SK-N-SH (cell line): ENCODE measurements at regions not wholly inside any gene's neighbourhood (a gene's known extent, or its start where the extent isn't known, plus 50 kb on each side); places are given as distances from the start of the nearest gene placed in this dataset.

Source experiments
- CTCF ChIA-PET: fragments of 300-600, 350-600 bp; formaldehyde crosslinking; extraction: SDS; loops from one replicate; lab custom pipeline; 2021; lab: Yijun Ruan, JAX
- POLR2A ChIA-PET: fragments of 350-600 bp; sonication (Branson Sonifier 250); formaldehyde crosslinking; extraction: SDS; loops from one replicate; lab custom pipeline; 2020; ENCODE audit warnings: antibody characterized with exemption, inconsistent platforms; lab: Yijun Ruan, JAX
- DNase-seq: peaks from one replicate; pipeline ENCODE4 v3.0.0; 2012
- H2AFZ ChIP-seq: fragments of 200-600 bp; sonication (generic); 2 replicates; pipeline ENCODE4 v1.8.1; 2016; ENCODE audit warnings: antibody characterized with exemption, mild to moderate bottlenecking, low read depth
- H3F3A ChIP-seq: fragments of 200-600 bp; sonication (generic); replicated peaks from 2 replicates; pipeline ENCODE3; 2016; ENCODE audit warnings: antibody characterized with exemption, mild to moderate bottlenecking; ENCODE audit not compliant: insufficient read depth
- H3K27ac ChIP-seq, 2 experiments: fragments of 200-500 bp in 1 of 2; fragments of 200-600 bp in 1 of 2; sonication (Bioruptor generic) in 1 of 2; sonication (generic), shearing (Covaris generic) in 1 of 2; 2 replicates each; pipeline versions ENCODE4 v1.5.1 to v1.6.1; 2014 to 2016; ENCODE audit warnings: low read depth in 2 of 2, inconsistent platforms in 1 of 2, low read length in 1 of 2, mild to moderate bottlenecking in 1 of 2, mixed read lengths in 1 of 2
- H3K27me3 ChIP-seq: fragments of 200-600 bp; sonication (generic), shearing (Covaris generic); 2 replicates; pipeline ENCODE4 v1.6.1; 2016; ENCODE audit warnings: mixed run types; ENCODE audit not compliant: insufficient read depth
- H3K36me3 ChIP-seq, 2 experiments: fragments of 200-500 bp in 1 of 2; fragments of 200-600 bp in 1 of 2; sonication (Bioruptor generic) in 1 of 2; sonication (generic) in 1 of 2; replicated peaks in 1 of 2; 2 replicates each; pipeline versions ENCODE3 to v1.5.1; 2014 to 2016; ENCODE audit warnings: low read length in 1 of 2, mild to moderate bottlenecking in 1 of 2; ENCODE audit not compliant: insufficient read depth in 2 of 2, control insufficient read depth in 1 of 2
- H3K4me1 ChIP-seq, 2 experiments: fragments of 200-500 bp in 1 of 2; fragments of 200-600 bp in 1 of 2; sonication (Bioruptor generic) in 1 of 2; sonication (generic), shearing (Covaris generic) in 1 of 2; 2 replicates each; pipeline versions ENCODE4 v1.5.1 to v1.6.1; 2014 to 2016; ENCODE audit warnings: low read depth in 1 of 2, low read length in 1 of 2, mixed run types in 1 of 2; ENCODE audit not compliant: insufficient read depth in 2 of 2, control insufficient read depth in 1 of 2
- H3K4me2 ChIP-seq: fragments of 200-600 bp; sonication (generic), shearing (Covaris generic); 2 replicates; pipeline ENCODE4 v1.6.1; 2017; ENCODE audit warnings: mixed run types
- H3K4me3 ChIP-seq, 2 experiments: fragments of 200-500 bp in 1 of 2; fragments of 200-600 bp in 1 of 2; sonication (Bioruptor generic) in 1 of 2; sonication (generic), shearing (Covaris generic) in 1 of 2; 2 replicates each; pipeline versions ENCODE4 v1.5.1 to v1.8.1; 2014 to 2016; ENCODE audit warnings: low read depth in 2 of 2, inconsistent platforms in 1 of 2, low read length in 1 of 2, mild to moderate bottlenecking in 1 of 2, mixed read lengths in 1 of 2, moderate library complexity in 1 of 2
- H3K79me2 ChIP-seq: fragments of 200-600 bp; sonication (generic); 2 replicates; pipeline ENCODE4 v1.8.1; 2017; ENCODE audit warnings: mild to moderate bottlenecking; ENCODE audit not compliant: insufficient read depth
- H3K9ac ChIP-seq: fragments of 200-600 bp; sonication (generic); 2 replicates; pipeline ENCODE4 v1.6.1; 2017; ENCODE audit warnings: mixed run types
- H3K9me2 ChIP-seq: fragments of 200-600 bp; sonication (generic); 2 replicates; pipeline ENCODE4 v1.6.1; 2017; ENCODE audit warnings: mixed run types
- H3K9me3 ChIP-seq: fragments of 200-600 bp; sonication (generic); 2 replicates; pipeline ENCODE4 v1.6.1; 2017; ENCODE audit warnings: mixed run types, mild to moderate bottlenecking, moderate library complexity
- H4K20me1 ChIP-seq: fragments of 200-600 bp; sonication (generic); 2 replicates; pipeline ENCODE4 v1.6.1; 2017; ENCODE audit warnings: mild to moderate bottlenecking, mixed run types; ENCODE audit not compliant: insufficient read depth
- CHD2 ChIP-seq: fragments of 150-350 bp; IDR thresholded peaks from 2 replicates; pipeline ENCODE4 v1.6.1; 2018; ENCODE audit warnings: low read length; ENCODE audit not compliant: partially characterized antibody
- ELF1 ChIP-seq: IDR thresholded peaks from 2 replicates; pipeline ENCODE4 v1.4.0; 2012
- EP300 ChIP-seq, 2 experiments: IDR thresholded peaks; 2 replicates each; pipeline versions ENCODE4 v1.4.0 to v1.6.1; 2012; ENCODE audit warnings: borderline replicate concordance in 1 of 2, low read depth in 1 of 2, low read length in 1 of 2
- EZH2phosphoT487 ChIP-seq: fragments of 200-600 bp; sonication (generic); IDR thresholded peaks from 2 replicates; pipeline ENCODE4 v1.6.1; 2017; ENCODE audit warnings: low read depth, mixed run types, mild to moderate bottlenecking, antibody characterized with exemption, moderate library complexity, borderline replicate concordance
- FOSL2 ChIP-seq: IDR thresholded peaks from 2 replicates; pipeline ENCODE4 v1.4.0; 2012; ENCODE audit warnings: low read depth, mild to moderate bottlenecking, moderate library complexity, borderline replicate concordance
- FOXJ3 ChIP-seq: sonication (generic); formaldehyde crosslinking; IDR thresholded peaks from 2 replicates; pipeline ENCODE4 v1.5.1; 2020; ENCODE audit warnings: mild to moderate bottlenecking, missing genetic modification reagents
- FOXM1 ChIP-seq: IDR thresholded peaks from 2 replicates; pipeline ENCODE4 v1.4.0; 2012; ENCODE audit warnings: low read depth, mild to moderate bottlenecking
- GABPA ChIP-seq: IDR thresholded peaks from 2 replicates; pipeline ENCODE4 v1.4.0; 2012; ENCODE audit warnings: low read depth, mild to moderate bottlenecking
- JUND ChIP-seq: IDR thresholded peaks from 2 replicates; pipeline ENCODE4 v1.4.0; 2012
- NFIC ChIP-seq: IDR thresholded peaks from 2 replicates; pipeline ENCODE4 v1.4.0; 2012; ENCODE audit warnings: borderline replicate concordance
- NRF1 ChIP-seq: IDR thresholded peaks from 2 replicates; pipeline ENCODE4 v1.6.1; 2012; ENCODE audit warnings: low read depth, mild to moderate bottlenecking, low read length
- POLR2AphosphoS5 ChIP-seq: IDR thresholded peaks from 2 replicates; pipeline ENCODE4 v1.6.1; 2012; ENCODE audit warnings: low read depth, low read length
- RFX5 ChIP-seq: IDR thresholded peaks from 2 replicates; pipeline ENCODE4 v1.6.1; 2012; ENCODE audit warnings: mild to moderate bottlenecking, improper control_type of control experiment, low read length
- RXRA ChIP-seq: IDR thresholded peaks from 2 replicates; pipeline ENCODE4 v1.4.0; 2012; ENCODE audit warnings: low read depth, mild to moderate bottlenecking, borderline replicate concordance
- TAF1 ChIP-seq: IDR thresholded peaks from 2 replicates; pipeline ENCODE4 v1.6.1; 2012; ENCODE audit warnings: low read depth, mild to moderate bottlenecking, low read length, moderate library complexity, borderline replicate concordance
- TCF12 ChIP-seq: IDR thresholded peaks from 2 replicates; pipeline ENCODE4 v1.4.0; 2012
- TEAD4 ChIP-seq: IDR thresholded peaks from 2 replicates; pipeline ENCODE4 v1.4.0; 2012; ENCODE audit warnings: mild to moderate bottlenecking, borderline replicate concordance; ENCODE audit not compliant: insufficient read depth
- WGBS: methylation state at CpG from one replicate; pipeline ENCODE4 v1.1.6; 2017; ENCODE audit warnings: low lambda C conversion rate; 5-methylcytosine and 5-hydroxymethylcytosine counted together
- TF ChIP-seq, protein P1 (sequence below): IDR thresholded peaks from 2 replicates; pipeline ENCODE4 v1.4.0; 2012; ENCODE audit warnings: low read depth
- TF ChIP-seq, protein P2 (sequence below): IDR thresholded peaks from 2 replicates; pipeline ENCODE4 v1.4.0; 2012; ENCODE audit warnings: low read depth, borderline replicate concordance
- TF ChIP-seq, protein P3 (sequence below): IDR thresholded peaks from 2 replicates; pipeline ENCODE4; 2012
- TF ChIP-seq, protein P4 (sequence below): IDR thresholded peaks from 2 replicates; pipeline ENCODE4 v1.4.0; 2012; ENCODE audit warnings: low read depth, borderline replicate concordance
- TF ChIP-seq, protein P5 (sequence below): fragments of 150-350 bp; IDR thresholded peaks from 2 replicates; pipeline ENCODE4 v1.6.1; 2016; ENCODE audit warnings: mild to moderate bottlenecking, low read depth, low read length

DNA sequence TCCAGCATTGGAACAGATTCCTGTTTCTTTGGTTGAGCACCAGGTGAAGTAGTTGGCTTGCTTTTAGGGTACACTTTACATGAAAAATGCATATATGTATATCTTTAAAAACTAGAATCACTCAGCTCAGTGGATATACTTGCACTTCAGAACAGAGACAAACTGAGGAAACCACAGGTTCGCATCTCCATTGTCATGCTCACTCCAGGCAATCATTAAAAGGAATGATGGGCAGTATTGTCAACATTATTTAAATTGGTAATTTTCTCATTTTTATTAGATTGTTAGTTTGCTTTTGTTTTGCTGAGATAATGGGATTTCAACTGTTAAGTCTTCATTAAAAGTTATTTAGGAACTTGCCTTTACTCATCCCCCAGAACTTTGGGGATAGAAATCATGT lies 71.0 kb upstream of the NELL2 start:
- H3K4me3 ChIP-seq, result no peak overlapping the region
- no peaks in the 10 kb centered on the region for H4K20me1 ChIP-seq
- DNase-seq, result no peak
- H3K79me2 ChIP-seq, result no peaks in the 10 kb centered on the region
- H3K9me3 ChIP-seq, result no peaks in the 10 kb centered on the region
- H3K9me2 ChIP-seq, result no peaks in the 10 kb centered on the region
- no peaks in the 10 kb centered on the region for H3K27me3 ChIP-seq
- H3F3A ChIP-seq, result no peaks in the 10 kb centered on the region
- H3K4me2 ChIP-seq, result no peak overlapping the region
- POLR2A ChIA-PET, result no interaction called here
- no peaks in the 10 kb centered on the region for H3K36me3 ChIP-seq
- 13% methylated on average over 1 of the region's 1 CpG for WGBS
- no peak overlapping the region for H3K9ac ChIP-seq
- H3K27ac ChIP-seq, result no peak overlapping the region
- H3K4me1 ChIP-seq, result no peaks in the 10 kb centered on the region
- TF ChIP-seq, protein P1, sequence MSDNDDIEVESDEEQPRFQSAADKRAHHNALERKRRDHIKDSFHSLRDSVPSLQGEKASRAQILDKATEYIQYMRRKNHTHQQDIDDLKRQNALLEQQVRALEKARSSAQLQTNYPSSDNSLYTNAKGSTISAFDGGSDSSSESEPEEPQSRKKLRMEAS, result no peak
- TF ChIP-seq CHD2 (no peak), TCF12 (no peak), NRF1 (no peak), TEAD4 (no peak), JUND (no peak), NFIC (no peak), POLR2AphosphoS5 (no peak), FOXJ3 (CRISPR knock-in tag) (no peak), EP300 (IDR thresholded peaks at IDR 0.05; ENCODE audit: borderline replicate concordance in 1 of 2, low read depth in 1 of 2, low read length in 1 of 2) (no peak), RFX5 (no peak), GABPA (no peak), FOSL2 (no peak)
- TF ChIP-seq, protein P2, sequence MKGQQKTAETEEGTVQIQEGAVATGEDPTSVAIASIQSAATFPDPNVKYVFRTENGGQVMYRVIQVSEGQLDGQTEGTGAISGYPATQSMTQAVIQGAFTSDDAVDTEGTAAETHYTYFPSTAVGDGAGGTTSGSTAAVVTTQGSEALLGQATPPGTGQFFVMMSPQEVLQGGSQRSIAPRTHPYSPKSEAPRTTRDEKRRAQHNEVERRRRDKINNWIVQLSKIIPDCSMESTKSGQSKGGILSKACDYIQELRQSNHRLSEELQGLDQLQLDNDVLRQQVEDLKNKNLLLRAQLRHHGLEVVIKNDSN, result no peak
- TF ChIP-seq, protein P3, sequence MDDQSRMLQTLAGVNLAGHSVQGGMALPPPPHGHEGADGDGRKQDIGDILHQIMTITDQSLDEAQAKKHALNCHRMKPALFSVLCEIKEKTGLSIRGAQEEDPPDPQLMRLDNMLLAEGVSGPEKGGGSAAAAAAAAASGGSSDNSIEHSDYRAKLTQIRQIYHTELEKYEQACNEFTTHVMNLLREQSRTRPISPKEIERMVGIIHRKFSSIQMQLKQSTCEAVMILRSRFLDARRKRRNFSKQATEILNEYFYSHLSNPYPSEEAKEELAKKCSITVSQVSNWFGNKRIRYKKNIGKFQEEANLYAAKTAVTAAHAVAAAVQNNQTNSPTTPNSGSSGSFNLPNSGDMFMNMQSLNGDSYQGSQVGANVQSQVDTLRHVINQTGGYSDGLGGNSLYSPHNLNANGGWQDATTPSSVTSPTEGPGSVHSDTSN, result no peak
- TF ChIP-seq, all 33 proteins: peak for 0
- CTCF ChIA-PET, result no interaction called here
- no peak overlapping the region for H2AFZ ChIP-seq

DNA sequence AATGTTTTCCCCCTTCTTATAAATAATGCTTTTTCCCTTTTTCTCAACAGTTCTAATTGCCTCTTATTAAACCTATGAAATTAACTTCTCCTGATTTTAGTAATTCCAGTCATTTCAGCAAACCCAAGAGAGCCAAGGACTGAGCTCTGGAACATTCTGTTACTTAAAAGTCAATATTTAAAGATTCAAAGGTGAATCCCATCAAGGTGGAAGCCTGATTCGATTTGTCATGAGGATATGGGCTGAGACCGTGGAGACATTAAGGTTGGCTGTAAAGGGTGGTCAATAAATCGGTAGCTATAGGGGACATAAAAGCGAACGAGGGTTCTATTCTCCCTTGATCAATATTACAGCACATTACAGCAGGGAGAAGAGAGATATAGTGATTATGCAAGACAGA lies 66.6 kb upstream of the NELL2 start:
- POLR2A ChIA-PET, result no interaction called here
- CTCF ChIA-PET, result interaction anchor here (1.3 to 3.0 kb wide), 4 partner anchors 11 to 943 kb away, joined by 3 to 17 read pairs (median 4); no protein-coding TSS in a partner anchor
- no peaks in the 10 kb centered on the region for H3K36me3 ChIP-seq
- TF ChIP-seq JUND (no peak), TEAD4 (no peak), RXRA (no peak), GABPA (no peak), FOXM1 (no peak), NRF1 (no peak), TCF12 (no peak), ELF1 (no peak), TAF1 (no peak), CHD2 (no peak), EZH2phosphoT487 (no peak), EP300 (IDR thresholded peaks at IDR 0.05; ENCODE audit: borderline replicate concordance in 1 of 2, low read depth in 1 of 2, low read length in 1 of 2) (no peak), NFIC (no peak), RFX5 (no peak)
- TF ChIP-seq, protein P3, result no peak
- TF ChIP-seq, protein P4, sequence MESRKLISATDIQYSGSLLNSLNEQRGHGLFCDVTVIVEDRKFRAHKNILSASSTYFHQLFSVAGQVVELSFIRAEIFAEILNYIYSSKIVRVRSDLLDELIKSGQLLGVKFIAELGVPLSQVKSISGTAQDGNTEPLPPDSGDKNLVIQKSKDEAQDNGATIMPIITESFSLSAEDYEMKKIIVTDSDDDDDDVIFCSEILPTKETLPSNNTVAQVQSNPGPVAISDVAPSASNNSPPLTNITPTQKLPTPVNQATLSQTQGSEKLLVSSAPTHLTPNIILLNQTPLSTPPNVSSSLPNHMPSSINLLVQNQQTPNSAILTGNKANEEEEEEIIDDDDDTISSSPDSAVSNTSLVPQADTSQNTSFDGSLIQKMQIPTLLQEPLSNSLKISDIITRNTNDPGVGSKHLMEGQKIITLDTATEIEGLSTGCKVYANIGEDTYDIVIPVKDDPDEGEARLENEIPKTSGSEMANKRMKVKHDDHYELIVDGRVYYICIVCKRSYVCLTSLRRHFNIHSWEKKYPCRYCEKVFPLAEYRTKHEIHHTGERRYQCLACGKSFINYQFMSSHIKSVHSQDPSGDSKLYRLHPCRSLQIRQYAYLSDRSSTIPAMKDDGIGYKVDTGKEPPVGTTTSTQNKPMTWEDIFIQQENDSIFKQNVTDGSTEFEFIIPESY, result no peak
- TF ChIP-seq, protein P5, sequence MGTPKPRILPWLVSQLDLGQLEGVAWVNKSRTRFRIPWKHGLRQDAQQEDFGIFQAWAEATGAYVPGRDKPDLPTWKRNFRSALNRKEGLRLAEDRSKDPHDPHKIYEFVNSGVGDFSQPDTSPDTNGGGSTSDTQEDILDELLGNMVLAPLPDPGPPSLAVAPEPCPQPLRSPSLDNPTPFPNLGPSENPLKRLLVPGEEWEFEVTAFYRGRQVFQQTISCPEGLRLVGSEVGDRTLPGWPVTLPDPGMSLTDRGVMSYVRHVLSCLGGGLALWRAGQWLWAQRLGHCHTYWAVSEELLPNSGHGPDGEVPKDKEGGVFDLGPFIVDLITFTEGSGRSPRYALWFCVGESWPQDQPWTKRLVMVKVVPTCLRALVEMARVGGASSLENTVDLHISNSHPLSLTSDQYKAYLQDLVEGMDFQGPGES, result no peak

More for the DNA sequence above, 66.6 kb upstream of the NELL2 start:
- H3K4me1 ChIP-seq, result no peaks in the 10 kb centered on the region
- DNase-seq, result no peak
- no peaks in the 10 kb centered on the region for H4K20me1 ChIP-seq
- no peak overlapping the region for H3K4me3 ChIP-seq
- WGBS, result 18% methylated on average over 5 of the region's 5 CpGs
- H2AFZ ChIP-seq, result no peak overlapping the region
- H3K9me3 ChIP-seq, result no peaks in the 10 kb centered on the region
- no peak overlapping the region for H3K4me2 ChIP-seq
- H3K9me2 ChIP-seq, result no peaks in the 10 kb centered on the region
- H3K79me2 ChIP-seq, result no peaks in the 10 kb centered on the region
- H3K27me3 ChIP-seq, result no peaks in the 10 kb centered on the region
- H3F3A ChIP-seq, result no peaks in the 10 kb centered on the region
- H3K27ac ChIP-seq, result no peak overlapping the region
- no peak overlapping the region for H3K9ac ChIP-seq
